PC-9 (cell line): ENCODE measurements at regions not wholly inside any gene's neighbourhood (a gene's known extent, or its start where the extent isn't known, plus 50 kb on each side); places are given as distances from the start of the nearest gene placed in this dataset.

Experiments
- BruUV-seq: library from RNA; stranded (reverse); fragments of 400-500 nt; replicated peaks from 2 replicates; lab custom pipeline; 2021; lab: Mats Ljungman, UMichigan
- CTCF ChIA-PET: fragments of 300-600 bp; sonication (Branson Sonifier 250); formaldehyde crosslinking; loops from one replicate; lab custom pipeline; 2022; ENCODE audit warnings: antibody characterized with exemption; lab: Charles Lee
- POLR2A ChIA-PET: fragments of 300-600 bp; sonication (Branson Sonifier 250); formaldehyde crosslinking; loops from one replicate; lab custom pipeline; 2022; ENCODE audit warnings: antibody characterized with exemption; ENCODE audit not compliant: unreplicated experiment; lab: Charles Lee
- DNase-seq, 2 experiments: peaks; one replicate each; pipeline versions ENCODE4 v3.0.0 to v3.0.0-alpha.2; 2015 to 2022; ENCODE audit warnings: mixed read lengths in 1 of 2
- H2AFZ ChIP-seq: fragments of 200-600 bp; sonication (generic); 2 replicates; pipeline ENCODE4 v1.8.1; 2017; ENCODE audit warnings: antibody characterized with exemption
- H3F3A ChIP-seq: fragments of 200-600 bp; sonication (generic); 2 replicates; pipeline ENCODE4 v1.8.1; 2017; ENCODE audit warnings: antibody characterized with exemption, mild to moderate bottlenecking, low read depth; ENCODE audit not compliant: insufficient read depth
- H3K27ac ChIP-seq: fragments of 200-600 bp; sonication (generic); 2 replicates; pipeline ENCODE4 v1.6.1; 2016; ENCODE audit warnings: mixed run types
- H3K27me3 ChIP-seq: fragments of 200-600 bp; sonication (generic); 2 replicates; pipeline ENCODE4 v1.6.1; 2016; ENCODE audit warnings: low read depth, mixed run types; ENCODE audit not compliant: insufficient read depth
- H3K36me3 ChIP-seq: fragments of 200-600 bp; sonication (generic); 2 replicates; pipeline ENCODE4 v1.6.1; 2016; ENCODE audit warnings: low read depth, mixed run types
- H3K4me1 ChIP-seq: fragments of 200-600 bp; sonication (generic); replicated peaks from 2 replicates; pipeline ENCODE4 v1.6.1; 2016; ENCODE audit warnings: mixed run types; ENCODE audit not compliant: insufficient read depth
- H3K4me2 ChIP-seq: fragments of 200-600 bp; sonication (generic); 2 replicates; pipeline ENCODE4 v1.6.1; 2017; ENCODE audit warnings: mixed run types
- H3K4me3 ChIP-seq: fragments of 200-600 bp; sonication (generic); 2 replicates; pipeline ENCODE4 v1.6.1; 2016; ENCODE audit warnings: mixed run types
- H3K79me2 ChIP-seq: fragments of 200-600 bp; sonication (generic); 2 replicates; pipeline ENCODE4 v1.6.1; 2017; ENCODE audit warnings: low read depth, mixed run types
- H3K9me2 ChIP-seq: fragments of 200-600 bp; sonication (generic); 2 replicates; pipeline ENCODE4 v1.8.1; 2017; ENCODE audit warnings: mild to moderate bottlenecking; ENCODE audit not compliant: insufficient read depth
- H3K9me3 ChIP-seq: fragments of 200-600 bp; sonication (generic); 2 replicates; pipeline ENCODE4 v1.8.1; 2016; ENCODE audit warnings: low read depth; ENCODE audit not compliant: insufficient read depth
- H4K20me1 ChIP-seq: fragments of 200-600 bp; sonication (generic); 2 replicates; pipeline ENCODE4 v1.8.1; 2017; ENCODE audit not compliant: insufficient read depth
- CTCF ChIP-seq: fragments of 200-600 bp; sonication (generic); conservative IDR thresholded peaks from 2 replicates; pipeline ENCODE4 v1.6.1; 2017; ENCODE audit warnings: mixed run types, antibody characterized with exemption, mild to moderate bottlenecking, moderate library complexity
- EZH2 ChIP-seq: fragments of 200-600 bp; sonication (generic); IDR thresholded peaks from 2 replicates; pipeline ENCODE4 v1.8.0; 2017; ENCODE audit warnings: antibody characterized with exemption, low read depth
- intact Hi-C: fragments of 100-400 bp; cut with micrococcal nuclease; formaldehyde crosslinking; loops from one replicate; pipeline ENCODE4 v1.10.0; 2022; ENCODE audit not compliant: unreplicated experiment

- H3K79me2 ChIP-seq, result no peaks in the 10 kb centered on the region
- H3K27ac ChIP-seq, result no peak overlapping the region
- H3K4me2 ChIP-seq, result no peak overlapping the region
- H3K36me3 ChIP-seq, result no peaks in the 10 kb centered on the region
- no peaks in the 10 kb centered on the region for H3K9me2 ChIP-seq
- no peak for TF ChIP-seq EZH2
- TF ChIP-seq CTCF, result no peak
- H2AFZ ChIP-seq, result no peak overlapping the region
- H4K20me1 ChIP-seq, result no peaks in the 10 kb centered on the region
- H3K9me3 ChIP-seq, result no peaks in the 10 kb centered on the region
- H3K27me3 ChIP-seq, result no peaks in the 10 kb centered on the region; the same call in 1 of the 2 replicates
- intact Hi-C loops, result no loop called here
- no TSS peak for BruUV-seq
- no peaks in the 10 kb centered on the region for H3K4me1 ChIP-seq
- ChIA-PET POLR2A (no interaction called here), CTCF (no interaction called here)
- H3K4me3 ChIP-seq, result no peak overlapping the region
- no peaks in the 10 kb centered on the region for H3F3A ChIP-seq
- no peak for DNase-seq
Measured at GRCh38 chr22:20639750-20640149, 132.3 kb downstream of the MED15 start.

GRCh38 chr22:20641198-20641892, 132.6 kb upstream of the SERPIND1 start:
- Histone ChIP-seq H3K27ac (no peak overlapping the region), H3F3A (no peaks in the 10 kb centered on the region), H3K27me3 (no peaks in the 10 kb centered on the region; the same call in 1 of the 2 replicates), H4K20me1 (no peaks in the 10 kb centered on the region), H3K79me2 (no peaks in the 10 kb centered on the region), H3K4me2 (no peak overlapping the region), H3K4me1 (no peaks in the 10 kb centered on the region), H3K9me3 (no peaks in the 10 kb centered on the region), H2AFZ (no peak overlapping the region), H3K36me3 (no peaks in the 10 kb centered on the region), H3K9me2 (no peaks in the 10 kb centered on the region), H3K4me3 (no peak overlapping the region)
- intact Hi-C loops, result no loop called here
- no peak for TF ChIP-seq CTCF
- no peak for TF ChIP-seq EZH2
- BruUV-seq, result no TSS peak
- DNase-seq, result no peak
- ChIA-PET POLR2A (no interaction called here), CTCF (no interaction called here)

GRCh38 chr22:20641919-20642579, 131.9 kb upstream of the SERPIND1 start:
- H3K9me2 ChIP-seq, result no peaks in the 10 kb centered on the region
- no peaks in the 10 kb centered on the region; the same call in 1 of the 2 replicates for H3K27me3 ChIP-seq
- no peak overlapping the region for H2AFZ ChIP-seq
- H3K4me3 ChIP-seq, result no peak overlapping the region
- no peak for DNase-seq
- intact Hi-C loops, result no loop called here
- H4K20me1 ChIP-seq, result no peaks in the 10 kb centered on the region
- H3K36me3 ChIP-seq, result no peaks in the 10 kb centered on the region
- TF ChIP-seq EZH2 (no peak), CTCF (no peak)
- no peaks in the 10 kb centered on the region for H3K79me2 ChIP-seq
- H3K27ac ChIP-seq, result no peak overlapping the region
- no peak overlapping the region for H3K4me2 ChIP-seq
- POLR2A ChIA-PET, result no interaction called here
- CTCF ChIA-PET, result no interaction called here
- H3K9me3 ChIP-seq, result no peaks in the 10 kb centered on the region
- no peaks in the 10 kb centered on the region for H3K4me1 ChIP-seq
- H3F3A ChIP-seq, result no peaks in the 10 kb centered on the region
- no TSS peak for BruUV-seq
